ENCODE measurements at regions not wholly inside any gene's neighbourhood (a gene's known extent, or its start where the extent isn't known, plus 50 kb on each side); places are given as distances from the start of the nearest gene placed in this dataset.
"Not testable (repeated sequence)": the region's sequence is repeated elsewhere in the genome, so short reads cannot be mapped to it uniquely, and the experiment has no call there.

- no peak for DNase-seq (ENCODE audit: low read depth)
These were observed 522.5 kb upstream of the DPP6 start for GRCh38 chr7:153529651-153530165.

- no peak for DNase-seq (ENCODE audit: low read depth)
These were observed 521.8 kb upstream of the DPP6 start for GRCh38 chr7:153530441-153530840.

- no peak for DNase-seq (ENCODE audit: low read depth)
These were observed 519.9 kb upstream of the DPP6 start for GRCh38 chr7:153532326-153532725.

GRCh38 chr7:153537271-153537670 lies 514.9 kb upstream of the DPP6 start:
- DNase-seq (ENCODE audit: low read depth), result no peak

GRCh38 chr7:153541903-153542302 lies 510.3 kb upstream of the DPP6 start:
- no peak for DNase-seq (ENCODE audit: low read depth)

- DNase-seq (ENCODE audit: low read depth), result no peak
These were observed 509.0 kb upstream of the DPP6 start for GRCh38 chr7:153543232-153543631.

GRCh38 chr7:153550173-153550572 lies 502.0 kb upstream of the DPP6 start:
- DNase-seq (ENCODE audit: low read depth), result no peak

GRCh38 chr7:153564391-153564790 lies 487.8 kb upstream of the DPP6 start:
- no peak for DNase-seq (ENCODE audit: low read depth)

- no peak for DNase-seq (ENCODE audit: low read depth)
These were observed 485.9 kb upstream of the DPP6 start for GRCh38 chr7:153566324-153566723.

GRCh38 chr7:153567426-153567825 lies 484.8 kb upstream of the DPP6 start:
- no peak for DNase-seq (ENCODE audit: low read depth)

GRCh38 chr7:153569520-153569919 lies 482.7 kb upstream of the DPP6 start:
- DNase-seq (ENCODE audit: low read depth), result not testable (repeated sequence)

GRCh38 chr7:153576096-153576495 lies 476.1 kb upstream of the DPP6 start:
- DNase-seq (ENCODE audit: low read depth), result no peak

- no peak for DNase-seq (ENCODE audit: low read depth)
These were observed 470.8 kb upstream of the DPP6 start for GRCh38 chr7:153581419-153581818.

- no peak for DNase-seq (ENCODE audit: low read depth)
These were observed 468.1 kb upstream of the DPP6 start for GRCh38 chr7:153584132-153584531.

- no peak for DNase-seq (ENCODE audit: low read depth)
These were observed 463.6 kb upstream of the DPP6 start for GRCh38 chr7:153588586-153588985.

- DNase-seq (ENCODE audit: low read depth), result no peak
These were observed 462.1 kb upstream of the DPP6 start for GRCh38 chr7:153590136-153590535.

- no peak for DNase-seq (ENCODE audit: low read depth)
These were observed 461.6 kb upstream of the DPP6 start for GRCh38 chr7:153590571-153590970.

GRCh38 chr7:153607354-153607753 lies 444.8 kb upstream of the DPP6 start:
- DNase-seq (ENCODE audit: low read depth), result no peak

- DNase-seq (ENCODE audit: low read depth), result no peak
These were observed 435.4 kb upstream of the DPP6 start for GRCh38 chr7:153616711-153617325.

GRCh38 chr7:153627323-153627722 lies 424.9 kb upstream of the DPP6 start:
- no peak for DNase-seq (ENCODE audit: low read depth)

GRCh38 chr7:153628406-153628805 lies 423.8 kb upstream of the DPP6 start:
- no peak for DNase-seq (ENCODE audit: low read depth)

- no peak for DNase-seq (ENCODE audit: low read depth)
These were observed 423.4 kb upstream of the DPP6 start for GRCh38 chr7:153628825-153629224.

- no peak for DNase-seq (ENCODE audit: low read depth)
These were observed 413.3 kb upstream of the DPP6 start for GRCh38 chr7:153638821-153639435.

- DNase-seq (ENCODE audit: low read depth), result no peak
These were observed 411.6 kb upstream of the DPP6 start for GRCh38 chr7:153640586-153640985.

Measured in EH (cell line).